ENCODE measurements at regions not wholly inside any gene's neighbourhood (a gene's known extent, or its start where the extent isn't known, plus 50 kb on each side); places are given as distances from the start of the nearest gene placed in this dataset.

DNA sequence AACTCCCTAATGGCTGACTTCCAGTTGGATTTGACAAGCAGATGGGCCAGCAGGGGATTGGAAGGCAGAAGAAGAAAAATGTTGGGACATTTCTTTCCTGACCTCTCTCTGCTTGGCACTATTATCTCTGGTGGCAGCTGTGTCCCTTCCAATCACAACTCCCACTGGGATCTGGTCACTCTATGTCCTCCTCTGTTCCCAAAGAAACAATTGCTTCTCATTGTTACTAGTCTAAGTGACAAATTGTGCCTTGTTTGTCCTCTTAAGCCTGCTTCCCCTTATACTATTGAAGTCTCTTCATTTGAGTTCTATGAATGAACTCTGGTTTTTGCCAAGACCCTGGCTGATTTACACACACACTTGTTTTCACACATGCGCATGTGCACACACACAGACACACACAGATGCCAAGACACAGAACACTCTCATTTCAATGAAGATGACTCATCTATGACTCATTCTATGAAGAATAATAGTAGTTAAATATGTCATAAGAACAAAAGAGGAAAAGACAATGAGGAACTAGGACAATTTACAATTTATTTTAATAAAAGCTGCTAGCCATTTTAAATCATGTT, 83.0 kb upstream of the FAR2 start:
- DNase-seq = peak in 1 of 2 donors; percentile 1

- no peak for DNase-seq
Measured at GRCh38 chr12:29067430-29067829, 81.6 kb upstream of the FAR2 start.

GRCh38 chr12:29070309-29070708, 78.8 kb upstream of the FAR2 start:
- DNase-seq = no peak

GRCh38 chr12:29071099-29071498, 78.0 kb upstream of the FAR2 start:
- DNase-seq = no peak

DNA sequence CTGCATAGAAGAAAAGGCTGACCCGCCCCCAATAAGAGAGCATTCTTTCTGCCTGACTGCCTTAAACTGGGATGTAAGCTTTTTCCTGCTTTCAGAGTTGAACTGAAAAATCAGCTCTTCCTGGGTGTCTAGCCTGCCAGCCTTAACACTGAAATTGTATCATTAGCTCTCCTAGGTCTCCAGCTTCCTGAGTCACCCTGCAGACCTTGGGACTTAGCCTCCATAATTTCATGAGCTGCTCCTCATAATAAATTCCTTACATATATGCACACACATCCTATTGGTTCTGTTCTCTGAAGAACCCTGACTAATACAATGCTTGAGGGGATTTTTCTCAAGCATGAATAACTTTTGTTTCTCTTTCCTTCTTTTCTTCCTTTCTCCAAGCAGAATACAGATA, 76.4 kb upstream of the FAR2 start:
- DNase-seq = no peak

GRCh38 chr12:29073631-29074239, 75.3 kb upstream of the FAR2 start:
- DNase-seq = peak; percentile 14 to 16

DNA sequence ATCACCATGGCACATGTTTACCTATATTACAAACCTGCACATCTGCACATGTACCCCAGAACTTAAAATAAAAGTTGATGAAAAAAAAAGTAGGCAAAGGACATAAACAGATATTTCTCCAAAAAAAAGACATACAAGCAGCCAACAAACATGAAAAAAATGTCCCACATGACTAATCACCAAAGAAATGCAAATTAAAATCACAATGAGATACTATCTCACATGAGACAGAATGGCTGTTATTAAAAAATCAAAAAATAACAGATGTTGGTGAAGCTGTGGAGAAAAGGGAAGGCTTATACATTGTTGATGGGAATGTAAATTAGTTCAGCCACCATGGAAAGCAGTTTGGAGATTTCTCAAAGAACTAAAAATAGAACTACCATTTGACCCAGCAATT, 68.0 kb upstream of the FAR2 start:
- DNase-seq = no peak

- DNase-seq = no peak
Measured at GRCh38 chr12:29082522-29082921, 66.6 kb upstream of the FAR2 start.

- DNase-seq = no peak
Measured at GRCh38 chr12:29086325-29087271, 62.5 kb upstream of the FAR2 start.

- DNase-seq = no peak
Measured at GRCh38 chr12:29088611-29089219, 60.4 kb upstream of the FAR2 start.
